HG03520 (cell line): ENCODE measurements at regions not wholly inside any gene's neighbourhood (a gene's known extent, or its start where the extent isn't known, plus 50 kb on each side); places are given as distances from the start of the nearest gene placed in this dataset.
"Not testable (repeated sequence)": the region's sequence is repeated elsewhere in the genome, so short reads cannot be mapped to it uniquely, and the experiment has no call there.

Experiments used
- ATAC-seq: cut with Tn5 transposase; IDR thresholded peaks from one replicate; pipeline ENCODE4 v1.9.1; 2021; ENCODE audit warnings: mild to moderate bottlenecking, moderate library complexity; ENCODE audit not compliant: unreplicated experiment

GRCh38 chr10:64771253-64772050 is 1250.3 kb downstream of the REEP3 start:
- no peak for ATAC-seq

- no peak for ATAC-seq
Observed at GRCh38 chr10:64773357-64773756, 1252.2 kb downstream of the REEP3 start.

GRCh38 chr10:64784451-64784850 is 1263.2 kb downstream of the REEP3 start:
- ATAC-seq: not testable (repeated sequence)

DNA sequence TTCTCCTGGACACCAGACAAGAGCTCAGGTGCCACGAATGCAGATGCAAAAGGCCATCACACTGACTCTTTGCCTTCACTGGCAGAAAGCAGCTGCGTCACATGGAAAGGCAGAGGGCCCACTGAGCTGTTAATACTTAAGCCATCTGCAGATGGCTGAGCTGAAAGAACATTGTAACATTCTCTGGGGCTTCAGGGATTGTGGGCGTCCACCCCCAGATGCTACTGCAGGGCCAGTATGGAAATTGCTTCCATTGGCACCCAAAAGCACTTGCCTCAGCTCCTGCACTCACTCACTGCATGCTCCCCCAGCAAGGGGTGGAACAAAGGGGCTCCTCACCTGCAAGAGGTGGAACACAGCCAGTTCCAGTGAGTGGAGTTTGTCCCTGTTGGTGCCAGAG is 1264.6 kb downstream of the REEP3 start:
- no peak for ATAC-seq

DNA sequence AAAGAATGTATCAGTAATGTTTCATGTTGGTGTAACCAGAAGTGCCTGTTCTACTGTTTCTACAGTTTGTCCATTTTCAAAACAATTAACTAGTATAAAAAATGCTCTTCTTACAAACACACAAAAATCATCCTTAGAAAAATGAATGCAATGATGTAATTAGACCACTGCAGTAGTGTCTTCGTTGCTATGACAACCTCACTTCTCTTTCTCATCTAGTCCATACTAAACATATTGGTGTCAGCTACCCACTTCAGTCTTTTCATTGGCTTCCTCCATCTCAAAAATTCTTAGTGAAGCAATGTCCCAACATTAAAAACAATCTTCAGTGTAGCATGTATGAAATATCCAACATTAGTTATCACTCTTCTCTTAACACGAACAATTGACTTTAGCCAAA is 1265.8 kb downstream of the REEP3 start:
- no peak for ATAC-seq

- no peak for ATAC-seq
Observed at GRCh38 chr10:64795847-64796246, 1274.6 kb downstream of the REEP3 start.

DNA sequence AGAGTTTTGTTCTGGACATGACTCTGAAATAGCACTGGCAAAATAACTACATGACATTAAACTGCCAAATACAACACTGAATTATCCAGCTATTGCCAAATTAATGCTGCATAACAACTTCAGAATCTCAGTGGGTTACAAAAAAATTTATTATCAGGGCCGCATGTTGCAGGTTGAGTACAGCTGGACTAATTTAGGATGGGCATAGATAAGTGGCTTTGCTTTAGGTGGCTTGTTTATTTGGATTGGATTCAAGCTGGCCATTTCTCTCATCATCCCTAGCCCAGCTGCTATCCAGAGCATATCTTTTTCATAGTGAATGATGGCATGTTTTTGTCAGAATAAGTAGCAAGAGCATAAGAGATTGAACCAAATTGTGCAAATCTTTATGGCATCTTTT is 1277.1 kb downstream of the REEP3 start:
- ATAC-seq: no peak

DNA sequence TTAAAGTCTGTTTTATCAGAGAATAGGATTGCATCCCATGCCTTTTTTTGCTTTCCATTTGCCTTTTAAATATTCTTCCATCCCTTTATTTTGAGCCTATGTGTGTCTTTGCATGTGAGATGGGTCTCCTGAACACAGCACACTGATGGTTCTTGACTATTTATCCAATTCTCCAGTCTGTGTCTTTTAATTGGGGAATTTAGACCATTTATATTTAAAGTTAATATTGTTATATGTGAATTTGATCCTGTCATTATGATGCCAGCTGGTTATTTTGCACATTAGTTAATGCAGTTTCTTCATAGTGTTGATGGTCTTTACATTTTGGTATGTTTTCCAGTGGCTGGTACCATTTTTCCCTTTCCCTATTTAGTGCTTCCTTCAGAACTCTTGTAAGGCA is 1287.0 kb downstream of the REEP3 start:
- not testable (repeated sequence) for ATAC-seq

DNA sequence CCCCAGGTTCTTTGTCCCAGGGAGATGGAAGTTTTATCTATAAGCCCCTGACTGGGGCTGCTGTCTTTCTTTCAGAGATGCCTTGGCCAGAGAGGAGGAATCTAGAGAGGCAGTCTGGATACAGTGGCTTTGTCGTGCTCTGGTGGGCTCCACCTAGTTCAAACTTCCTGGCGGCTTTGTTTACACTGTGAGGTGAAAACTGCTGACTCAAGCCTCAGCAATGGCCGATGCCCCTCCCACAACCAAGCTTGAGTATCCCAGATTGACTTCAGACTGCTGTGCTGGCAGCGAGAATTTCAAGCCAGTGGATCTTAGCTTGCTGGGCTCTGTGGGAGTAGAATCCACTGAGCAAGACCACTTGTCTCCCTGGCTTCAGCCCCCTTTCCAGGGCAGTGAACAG is 1288.8 kb downstream of the REEP3 start:
- not testable (repeated sequence) for ATAC-seq

DNA sequence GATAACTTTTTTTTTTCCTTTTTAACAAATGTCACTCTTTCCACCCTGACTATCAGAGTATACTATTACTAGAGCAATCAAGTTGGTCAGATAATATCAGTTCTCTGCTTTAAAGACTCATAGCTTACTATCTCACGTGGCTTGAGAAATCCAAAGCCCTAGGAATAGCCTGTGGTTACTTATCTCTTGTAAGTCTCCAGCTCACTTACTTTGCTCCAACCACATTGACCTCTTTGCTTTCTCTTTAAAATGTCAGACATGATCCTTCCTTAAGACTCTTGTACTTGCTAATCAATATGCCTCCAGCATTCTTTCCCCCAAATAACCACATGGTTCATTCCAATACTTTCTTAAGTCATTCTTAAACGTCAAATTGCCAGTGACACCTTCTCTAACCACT is 1292.2 kb downstream of the REEP3 start:
- ATAC-seq: no peak

DNA sequence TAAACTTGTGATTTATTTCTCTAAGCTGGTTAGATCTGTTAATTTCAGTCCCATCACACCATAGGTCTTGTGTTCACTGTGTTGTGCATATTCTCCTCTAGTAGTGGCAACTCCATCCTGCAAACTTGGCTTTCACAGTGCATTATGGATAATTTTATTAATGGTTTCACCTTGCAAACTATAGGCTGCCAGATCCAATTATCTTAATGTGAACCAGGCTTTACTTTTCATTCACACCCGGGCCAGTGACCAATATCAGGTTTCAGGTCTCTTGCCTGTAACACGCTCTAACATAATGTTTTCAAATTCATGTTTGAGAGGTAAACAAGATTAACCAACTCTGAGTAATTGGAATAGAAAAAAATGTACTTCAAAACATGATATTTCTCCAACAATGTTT is 1293.0 kb downstream of the REEP3 start:
- ATAC-seq: no peak

- no peak for ATAC-seq
Observed at GRCh38 chr10:64829888-64830412, 1308.7 kb downstream of the REEP3 start.

GRCh38 chr10:64830869-64831268 is 1309.7 kb downstream of the REEP3 start:
- no peak for ATAC-seq

DNA sequence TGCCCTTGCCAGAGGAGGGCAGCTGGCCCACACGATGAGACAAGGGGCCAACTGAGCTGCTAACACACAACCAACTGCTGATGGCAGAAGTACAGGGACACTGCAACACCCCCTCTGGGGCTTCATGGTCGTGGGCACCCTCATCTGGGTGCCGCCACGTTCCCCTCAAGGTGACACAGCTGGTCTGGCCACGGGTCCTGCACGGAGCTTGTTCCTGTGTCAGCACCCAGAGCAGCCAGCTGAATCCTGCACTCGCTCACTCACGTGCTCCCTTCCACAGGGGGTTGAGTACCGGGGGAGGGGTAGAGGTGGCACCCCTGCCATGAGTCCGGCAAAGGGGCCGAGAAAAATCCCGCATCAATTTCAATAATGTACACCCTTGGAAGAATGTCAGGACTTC is 1319.1 kb downstream of the REEP3 start:
- ATAC-seq: no peak

GRCh38 chr10:64846700-64847099 is 1325.5 kb downstream of the REEP3 start:
- no peak for ATAC-seq

DNA sequence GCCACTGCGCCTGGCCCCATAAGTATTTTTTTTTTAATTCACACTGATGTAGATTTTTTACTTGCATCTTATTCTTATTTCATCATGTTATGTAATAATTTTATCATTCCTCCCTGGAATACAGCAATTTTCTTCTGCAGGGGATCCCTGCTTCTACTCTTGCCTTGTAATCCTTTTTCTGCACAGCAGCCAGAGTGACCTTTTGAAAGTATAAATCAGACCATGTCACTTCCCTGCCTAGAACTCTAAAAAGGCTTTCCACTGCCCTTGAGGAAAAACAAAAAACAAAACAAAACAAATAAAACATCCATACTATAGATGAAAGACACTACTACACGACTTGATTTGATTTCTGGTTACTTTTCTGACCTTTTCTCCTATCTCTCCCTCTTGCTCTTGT is 1334.7 kb downstream of the REEP3 start:
- ATAC-seq: no peak

GRCh38 chr10:64859911-64860310 is 1338.7 kb downstream of the REEP3 start:
- ATAC-seq: no peak

GRCh38 chr10:64863836-64864235 is 1342.6 kb downstream of the REEP3 start:
- no peak for ATAC-seq

- no peak for ATAC-seq
Observed at GRCh38 chr10:64867501-64867962, 1346.3 kb downstream of the REEP3 start.

DNA sequence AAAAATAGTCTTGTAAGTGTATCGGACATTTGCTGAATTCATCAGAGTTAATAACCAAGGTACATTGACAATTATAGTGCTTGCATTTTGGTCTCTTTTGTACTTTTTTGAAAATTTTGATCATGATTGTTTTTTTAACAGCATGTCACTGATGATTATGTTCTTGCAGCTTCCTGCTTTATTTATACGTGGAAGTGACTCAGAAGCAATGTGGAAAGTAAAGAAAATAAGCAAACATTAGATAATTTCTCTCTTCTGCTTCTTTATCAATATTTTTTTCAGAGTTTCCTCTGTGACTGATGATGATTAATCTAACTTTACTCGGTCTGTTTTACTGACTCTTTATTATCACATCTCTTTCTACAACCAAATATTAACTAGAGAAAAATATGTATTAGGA is 1351.9 kb downstream of the REEP3 start:
- no peak for ATAC-seq

- ATAC-seq: no peak
Observed at GRCh38 chr10:64873959-64874358, 1352.8 kb downstream of the REEP3 start.

GRCh38 chr10:64880546-64880945 is 1359.3 kb downstream of the REEP3 start:
- ATAC-seq: no peak

DNA sequence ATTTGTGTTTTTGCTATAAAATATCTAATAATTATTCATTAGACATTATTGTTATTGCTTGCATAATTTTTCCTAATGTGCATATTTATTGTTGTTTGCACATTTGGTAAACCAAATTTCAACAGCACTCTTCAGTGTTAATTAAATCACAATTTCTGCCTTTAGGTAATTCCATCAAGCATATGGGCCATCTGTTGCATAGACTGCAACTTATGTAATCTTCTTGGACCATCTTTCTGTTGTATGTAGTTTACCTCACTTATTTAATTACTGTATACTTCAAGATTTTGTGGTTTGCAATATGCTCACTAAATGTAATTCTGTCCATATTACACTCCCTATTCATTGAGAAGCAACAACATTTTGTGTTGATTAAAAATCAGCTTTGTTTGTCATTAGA is 1360.1 kb downstream of the REEP3 start:
- no peak for ATAC-seq
